GM21786 (cell line): ENCODE measurements at regions not wholly inside any gene's neighbourhood (a gene's known extent, or its start where the extent isn't known, plus 50 kb on each side); places are given as distances from the start of the nearest gene placed in this dataset.
"Not testable (repeated sequence)": the region's sequence is repeated elsewhere in the genome, so short reads cannot be mapped to it uniquely, and the experiment has no call there.

Experiments used
- ATAC-seq: cut with Tn5 transposase; IDR thresholded peaks from one replicate; pipeline ENCODE4 v1.9.1; 2021; ENCODE audit not compliant: unreplicated experiment

DNA sequence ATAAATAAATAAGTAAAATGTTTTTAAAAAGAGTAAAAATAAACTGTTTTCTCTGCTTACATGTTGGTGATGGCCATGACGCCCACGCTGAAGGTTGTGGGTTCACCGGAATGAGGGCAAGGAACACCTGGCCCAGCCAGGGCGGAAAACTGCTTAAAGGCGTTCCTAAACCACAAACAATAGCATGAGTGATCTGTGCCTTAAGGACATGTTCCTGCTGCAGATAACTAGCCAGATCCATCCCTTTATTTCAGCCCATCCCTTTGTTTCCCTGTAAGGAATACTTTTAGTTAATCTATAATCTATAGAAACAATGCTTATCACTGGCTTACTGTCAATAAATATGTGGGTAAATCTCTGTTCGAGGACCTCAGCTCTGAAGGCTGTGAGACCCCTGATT is 63.3 kb upstream of the CEP78 start:
- not testable (repeated sequence) for ATAC-seq

DNA sequence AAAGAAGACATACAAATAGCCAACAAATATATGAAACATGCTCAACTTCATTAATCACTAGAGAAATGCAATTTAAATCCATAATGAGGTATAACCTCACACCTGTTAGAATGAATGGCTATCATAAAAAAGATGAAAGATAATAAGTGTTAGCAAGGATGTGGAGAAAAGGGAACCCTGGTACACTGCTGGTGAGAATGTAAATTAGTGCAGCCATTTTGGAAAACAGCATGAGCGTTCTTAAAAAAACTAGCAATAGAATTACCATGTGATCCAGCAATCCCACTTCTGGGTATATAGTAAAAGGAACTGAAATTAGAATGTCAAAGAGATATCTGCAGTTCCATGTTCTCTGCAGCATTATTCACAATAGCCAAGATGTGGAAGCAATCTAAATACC is 64.2 kb upstream of the CEP78 start:
- ATAC-seq: no peak

DNA sequence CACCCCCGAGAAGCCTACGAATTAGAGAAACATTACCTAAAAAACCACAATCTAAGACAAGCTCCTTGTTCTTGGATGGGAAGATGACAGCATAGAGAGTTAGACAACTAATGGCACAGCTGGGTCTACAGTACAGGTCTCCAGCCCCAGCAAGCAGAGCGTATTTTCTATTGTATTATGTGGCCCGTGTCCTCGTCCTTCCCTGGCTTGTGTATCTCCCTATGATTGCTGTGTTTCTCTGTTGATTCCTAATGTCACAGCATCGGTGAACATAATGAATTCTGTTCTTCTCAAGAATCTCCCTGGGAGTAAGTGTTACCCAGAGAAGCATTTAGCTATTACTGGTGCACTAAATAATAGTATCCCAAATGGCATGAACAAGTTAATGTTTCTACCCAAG is 66.8 kb upstream of the CEP78 start:
- no peak for ATAC-seq

DNA sequence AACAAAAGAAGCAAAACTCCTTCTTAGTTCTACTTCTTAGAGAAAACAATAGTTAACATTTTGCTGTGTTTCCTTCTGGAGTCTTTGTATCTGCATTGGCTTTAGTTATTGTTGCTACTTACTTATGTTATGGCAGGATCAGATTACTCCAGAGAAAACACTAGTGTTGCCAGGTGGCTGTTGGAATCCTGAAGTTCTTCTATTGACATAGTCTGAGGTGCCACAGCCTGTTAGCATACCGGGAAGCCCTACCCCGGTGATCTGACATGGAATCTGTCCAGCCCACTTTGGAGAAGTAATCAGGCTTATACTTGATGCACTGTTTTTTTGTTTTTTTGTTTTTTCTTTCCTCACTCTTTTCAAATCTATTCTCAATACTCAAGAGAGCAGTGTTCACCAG is 68.5 kb upstream of the CEP78 start:
- no peak for ATAC-seq

- no peak for ATAC-seq
Measured at GRCh38 chr9:78163834-78164233, 72.0 kb upstream of the CEP78 start.

DNA sequence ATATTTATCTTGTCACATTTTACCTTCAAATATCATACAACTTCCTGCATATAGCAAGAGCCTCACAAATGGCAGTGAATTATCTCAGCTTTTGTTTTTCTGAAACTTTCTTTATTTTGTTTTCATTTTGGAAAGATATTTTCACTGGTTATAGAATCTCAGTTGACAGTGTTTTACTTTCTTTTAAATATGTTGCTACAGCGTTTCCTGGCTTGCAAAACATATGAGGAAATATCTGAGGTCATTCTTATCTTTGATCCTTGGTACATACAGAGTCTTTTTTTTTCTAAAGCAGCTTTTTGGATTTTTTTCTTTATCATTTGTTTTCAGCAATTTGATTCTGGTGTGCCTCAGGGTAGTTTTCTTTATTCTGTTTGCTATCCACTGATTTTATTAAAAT is 77.6 kb upstream of the CEP78 start:
- no peak for ATAC-seq

GRCh38 chr9:78150983-78151356 is 84.9 kb upstream of the CEP78 start:
- no peak for ATAC-seq

DNA sequence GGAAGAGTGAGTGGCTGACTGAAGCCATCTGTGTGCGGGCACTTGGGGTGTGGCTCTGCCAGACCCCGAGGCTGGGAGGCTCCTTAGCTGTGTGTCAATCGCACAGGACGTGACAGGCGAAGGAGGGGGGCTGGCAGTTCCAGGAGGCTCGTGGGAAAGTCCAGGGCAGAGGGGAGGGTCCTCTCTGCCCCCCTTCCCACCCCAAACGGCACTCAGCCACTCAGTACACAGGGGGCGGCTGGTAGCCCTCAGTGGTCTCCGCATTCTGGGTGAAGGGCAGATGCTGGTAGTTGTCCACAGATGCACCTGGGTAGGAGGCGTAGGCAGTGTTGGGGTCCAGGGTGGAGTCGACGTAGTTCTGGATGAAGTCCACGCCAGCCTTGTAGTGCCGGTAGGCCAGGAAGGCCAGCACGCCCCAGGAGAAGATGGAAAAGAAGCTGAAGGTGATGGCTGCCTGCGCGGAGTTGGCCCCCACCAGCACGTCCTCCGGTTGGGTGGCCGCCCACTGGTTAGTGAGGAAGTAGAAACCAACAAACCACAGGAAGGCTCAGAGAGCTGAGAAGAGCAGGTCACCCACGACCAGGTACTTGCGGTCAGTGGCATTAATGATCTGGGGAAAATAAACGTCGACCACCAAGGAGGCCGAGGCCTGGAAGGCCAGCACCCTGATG is 85.4 kb upstream of the CEP78 start:
- no peak for ATAC-seq

GRCh38 chr9:78149702-78150291 is 86.1 kb upstream of the CEP78 start:
- ATAC-seq: no peak

GRCh38 chr9:78146241-78146640 is 89.6 kb upstream of the CEP78 start:
- no peak for ATAC-seq

- ATAC-seq: no peak
Measured at GRCh38 chr9:78144663-78145377, 91.1 kb upstream of the CEP78 start.

- no peak for ATAC-seq
Measured at GRCh38 chr9:78144008-78144381, 91.9 kb upstream of the CEP78 start.

DNA sequence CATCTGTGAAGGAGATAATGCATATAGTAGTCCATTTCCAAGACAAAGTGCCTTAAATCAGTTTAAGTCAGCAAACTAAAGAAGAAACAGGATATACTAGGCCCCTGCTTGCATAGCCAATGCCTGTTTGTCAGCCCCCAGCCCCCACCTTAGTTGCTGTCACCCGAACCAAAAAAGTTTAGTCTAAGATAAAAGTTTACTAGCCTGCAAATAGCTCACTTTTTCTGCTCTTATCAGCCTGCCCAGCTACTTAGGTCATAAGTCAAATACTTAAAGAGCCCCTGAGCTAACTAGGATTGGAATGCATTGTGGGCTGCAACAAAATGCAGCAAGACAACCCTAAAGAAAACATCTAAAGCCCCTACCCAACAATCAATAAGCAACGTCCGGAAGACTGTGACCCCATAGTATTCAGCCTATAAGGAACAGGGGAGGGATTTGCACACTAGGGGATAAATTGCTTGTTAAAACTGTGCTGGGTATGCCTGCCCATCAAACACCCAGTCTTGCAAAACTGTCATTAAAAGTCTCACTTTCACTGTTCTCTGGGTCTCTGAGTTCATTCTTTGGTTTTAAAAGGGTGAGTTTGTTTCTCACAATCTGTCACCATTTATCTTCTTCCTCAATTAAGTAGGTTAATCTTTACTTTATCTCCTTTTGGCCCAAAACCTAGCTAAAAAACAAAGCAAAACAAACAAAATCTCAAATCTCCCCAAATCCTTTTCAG is 92.4 kb upstream of the CEP78 start:
- no peak for ATAC-seq

- not testable (repeated sequence) for ATAC-seq
Measured at GRCh38 chr9:78142264-78142663, 93.6 kb upstream of the CEP78 start.

GRCh38 chr9:78133751-78134150 is 102.1 kb upstream of the CEP78 start:
- ATAC-seq: no peak

DNA sequence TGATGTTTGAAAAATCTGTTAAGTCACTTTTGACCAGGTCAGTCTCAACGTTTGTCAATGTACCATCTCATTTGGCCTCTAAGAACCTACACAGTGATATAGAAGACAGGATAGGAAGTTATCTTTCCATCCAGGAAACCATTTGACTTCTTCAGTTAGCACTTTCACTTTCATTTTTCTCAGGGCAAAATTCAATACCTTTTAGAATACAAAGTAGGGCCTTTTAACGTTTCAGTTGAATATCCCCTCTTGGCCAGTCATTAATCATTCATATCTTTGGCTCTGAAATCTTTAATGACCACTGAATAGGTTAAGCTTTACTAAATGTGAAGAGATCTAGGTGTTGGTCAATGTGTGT is 101.1 kb upstream of the GNAQ start:
- ATAC-seq: no peak

- ATAC-seq: no peak
Measured at GRCh38 chr9:78131969-78132700, 100.5 kb upstream of the GNAQ start.

GRCh38 chr9:78130853-78131252 is 99.2 kb upstream of the GNAQ start:
- no peak for ATAC-seq

DNA sequence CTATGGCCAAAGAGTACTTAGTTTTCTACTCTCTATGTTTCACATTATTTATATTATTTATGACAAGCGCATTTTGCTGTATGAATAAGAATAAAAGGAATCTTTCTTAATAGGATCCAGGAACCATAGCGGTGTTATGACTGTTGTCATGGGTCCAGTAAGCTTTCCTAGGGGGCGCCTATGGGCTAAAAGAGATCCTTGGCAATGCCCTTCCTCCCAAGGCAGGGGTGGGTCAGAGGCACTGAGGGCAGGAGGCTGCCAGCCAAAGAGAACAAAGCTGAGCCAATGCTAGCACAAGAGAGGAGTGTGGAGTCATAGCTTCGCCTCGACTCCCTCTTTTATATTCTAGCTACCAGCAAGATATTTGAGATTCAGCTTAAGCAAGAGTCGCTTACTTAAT is 98.4 kb upstream of the GNAQ start:
- ATAC-seq: no peak

DNA sequence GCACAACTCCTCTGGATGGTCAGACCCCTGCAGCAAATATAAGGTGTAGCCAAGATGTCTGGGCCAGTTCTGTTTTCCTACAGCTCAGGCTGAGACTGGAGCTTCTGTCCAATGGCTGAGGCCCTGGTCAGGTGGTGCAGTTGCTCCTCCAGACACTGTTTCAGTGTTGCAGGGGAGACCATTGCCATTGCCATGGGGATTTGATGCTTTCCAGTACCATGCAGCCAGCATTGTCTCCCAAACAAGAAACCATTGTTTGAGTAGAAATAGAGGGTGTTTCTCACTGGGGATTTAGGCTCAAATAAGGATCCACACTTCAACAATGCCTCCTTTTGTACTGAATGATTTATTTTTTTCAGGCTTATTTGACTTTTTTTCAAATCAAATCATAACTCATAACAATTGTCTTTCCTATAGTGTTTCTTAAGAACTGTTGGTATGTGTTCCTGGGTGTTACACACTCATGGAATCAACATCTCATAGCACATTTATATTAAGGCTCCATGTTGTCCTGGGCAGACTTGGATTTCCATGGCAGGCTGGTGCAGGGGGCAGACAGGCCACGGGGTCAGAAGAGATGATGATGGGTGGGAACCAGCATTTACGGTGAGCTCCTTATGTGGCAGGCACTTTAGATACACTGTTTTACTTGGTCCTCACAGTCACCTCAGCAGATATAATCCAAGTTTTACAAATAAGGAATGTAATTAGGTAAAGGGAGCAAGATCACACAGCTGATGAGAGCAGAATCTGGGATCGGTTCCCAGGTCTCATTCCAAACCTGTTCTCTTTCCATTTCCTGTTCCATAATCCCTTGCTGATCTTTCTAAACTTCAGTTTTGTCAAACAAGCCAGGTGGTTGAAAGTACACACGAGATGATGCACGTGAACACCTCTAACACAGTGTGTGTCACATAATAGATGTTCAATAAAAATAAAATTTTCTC is 95.9 kb upstream of the GNAQ start:
- no peak for ATAC-seq
